ENCODE measurements at regions not wholly inside any gene's neighbourhood (a gene's known extent, or its start where the extent isn't known, plus 50 kb on each side); places are given as distances from the start of the nearest gene placed in this dataset.

GRCh38 chr15:91534976-91535375 is 318.5 kb upstream of the SLCO3A1 start:
- Histone ChIP-seq H3K9me2 (ENCODE audit: insufficient read depth, low read length) (no peaks in the 10 kb centered on the region), H3K9me3 (ENCODE audit: low read length) (no peaks in the 10 kb centered on the region), H3K36me3 (ENCODE audit: insufficient read depth, low read length) (no peaks in the 10 kb centered on the region), H3K4me2 (ENCODE audit: low read length) (no peak overlapping the region), H2AFZ (ENCODE audit: low read length) (no peak overlapping the region), H3K27ac (ENCODE audit: low read depth, low read length, poor library complexity, severe bottlenecking) (no peak overlapping the region), H3K79me2 (ENCODE audit: insufficient read depth, low read depth, low read length) (no peaks in the 10 kb centered on the region), H3K4me1 (ENCODE audit: insufficient read depth, low read length, poor library complexity, severe bottlenecking) (no peaks in the 10 kb centered on the region), H3K4me3 (ENCODE audit: low read depth, low read length, poor library complexity, severe bottlenecking) (no peak overlapping the region), H4K20me1 (ENCODE audit: insufficient read depth, low read length) (no peaks in the 10 kb centered on the region)
- DNase-seq (ENCODE audit: low spot score), result no peak
- no TSS peak for BruUV-seq (replicated peaks)
- intact Hi-C loops (cut with micrococcal nuclease; ENCODE audit: unreplicated experiment), result no loop called here
- ChIA-PET POLR2A (no interaction called here), CTCF (ENCODE audit: unreplicated experiment) (no interaction called here)
- TF ChIP-seq EZH2phosphoT487 (IDR thresholded peaks at IDR 0.05; ENCODE audit: borderline replicate concordance, low read depth, low read length) (no peak), CTCF (conservative IDR thresholded peaks at IDR 0.05; ENCODE audit: low read length) (no peak)

GRCh38 chr15:91535856-91536500 is 317.5 kb upstream of the SLCO3A1 start:
- H4K20me1 ChIP-seq (ENCODE audit: insufficient read depth, low read length), result no peaks in the 10 kb centered on the region
- no peak for TF ChIP-seq CTCF (conservative IDR thresholded peaks at IDR 0.05; ENCODE audit: low read length)
- TF ChIP-seq EZH2phosphoT487 (IDR thresholded peaks at IDR 0.05; ENCODE audit: borderline replicate concordance, low read depth, low read length), result no peak
- no peak overlapping the region for H3K4me2 ChIP-seq (ENCODE audit: low read length)
- H3K79me2 ChIP-seq (ENCODE audit: insufficient read depth, low read depth, low read length), result no peaks in the 10 kb centered on the region
- no peaks in the 10 kb centered on the region for H3K9me2 ChIP-seq (ENCODE audit: insufficient read depth, low read length)
- intact Hi-C loops (cut with micrococcal nuclease; ENCODE audit: unreplicated experiment), result no loop called here
- POLR2A ChIA-PET, result no interaction called here
- H3K27ac ChIP-seq (ENCODE audit: low read depth, low read length, poor library complexity, severe bottlenecking), result no peak overlapping the region
- no peaks in the 10 kb centered on the region for H3K4me1 ChIP-seq (ENCODE audit: insufficient read depth, low read length, poor library complexity, severe bottlenecking)
- CTCF ChIA-PET (ENCODE audit: unreplicated experiment), result no interaction called here
- no peaks in the 10 kb centered on the region for H3K9me3 ChIP-seq (ENCODE audit: low read length)
- no peak for DNase-seq (ENCODE audit: low spot score)
- no peak overlapping the region for H2AFZ ChIP-seq (ENCODE audit: low read length)
- H3K4me3 ChIP-seq (ENCODE audit: low read depth, low read length, poor library complexity, severe bottlenecking), result no peak overlapping the region
- no TSS peak for BruUV-seq (replicated peaks)
- no peaks in the 10 kb centered on the region for H3K36me3 ChIP-seq (ENCODE audit: insufficient read depth, low read length)

GRCh38 chr15:91537856-91538255 is 315.7 kb upstream of the SLCO3A1 start:
- no peak overlapping the region for H2AFZ ChIP-seq (ENCODE audit: low read length)
- POLR2A ChIA-PET, result no interaction called here
- no peaks in the 10 kb centered on the region for H4K20me1 ChIP-seq (ENCODE audit: insufficient read depth, low read length)
- no peaks in the 10 kb centered on the region for H3K9me3 ChIP-seq (ENCODE audit: low read length)
- no peak for DNase-seq (ENCODE audit: low spot score)
- H3K27ac ChIP-seq (ENCODE audit: low read depth, low read length, poor library complexity, severe bottlenecking), result no peak overlapping the region
- intact Hi-C loops (cut with micrococcal nuclease; ENCODE audit: unreplicated experiment), result no loop called here
- H3K4me1 ChIP-seq (ENCODE audit: insufficient read depth, low read length, poor library complexity, severe bottlenecking), result no peaks in the 10 kb centered on the region
- BruUV-seq (replicated peaks), result no TSS peak
- no peaks in the 10 kb centered on the region for H3K36me3 ChIP-seq (ENCODE audit: insufficient read depth, low read length)
- H3K79me2 ChIP-seq (ENCODE audit: insufficient read depth, low read depth, low read length), result no peaks in the 10 kb centered on the region
- CTCF ChIA-PET (ENCODE audit: unreplicated experiment), result no interaction called here
- H3K9me2 ChIP-seq (ENCODE audit: insufficient read depth, low read length), result no peaks in the 10 kb centered on the region
- TF ChIP-seq CTCF (conservative IDR thresholded peaks at IDR 0.05; ENCODE audit: low read length) (no peak), EZH2phosphoT487 (IDR thresholded peaks at IDR 0.05; ENCODE audit: borderline replicate concordance, low read depth, low read length) (no peak)
- H3K4me3 ChIP-seq (ENCODE audit: low read depth, low read length, poor library complexity, severe bottlenecking), result no peak overlapping the region
- H3K4me2 ChIP-seq (ENCODE audit: low read length), result no peak overlapping the region
